Gastroesophageal sphincter (tissue), 3 donors: ENCODE measurements at regions not wholly inside any gene's neighbourhood (a gene's known extent, or its start where the extent isn't known, plus 50 kb on each side); places are given as distances from the start of the nearest gene placed in this dataset.

Experiments used
- CTCF ChIP-seq, 4 experiments: fragments of 200-600 bp in 2 of 4; fragments of 450-650 bp in 2 of 4; sonication (generic) in 1 of 4; IDR thresholded peaks; one replicate each; pipeline ENCODE4 v1.5.1; 2017 to 2019; ENCODE audit warnings: antibody characterized with exemption in 4 of 4, mild to moderate bottlenecking in 2 of 4, moderate library complexity in 2 of 4
- POLR2A ChIP-seq, 2 donors: fragments of 450-650 bp; IDR thresholded peaks; one replicate each; pipeline ENCODE4 v1.6.1; 2017; ENCODE audit warnings: antibody characterized with exemption in 2 of 2, mild to moderate bottlenecking in 2 of 2, moderate library complexity in 1 of 2
- POLR2AphosphoS5 ChIP-seq: sonication (generic); formaldehyde crosslinking; IDR thresholded peaks from one replicate; pipeline ENCODE4 v1.6.1; 2017; ENCODE audit warnings: antibody characterized with exemption

- TF ChIP-seq POLR2A (IDR thresholded peaks at IDR 0.05): no peak
- no peak for TF ChIP-seq CTCF (IDR thresholded peaks at IDR 0.05)
- no peak for TF ChIP-seq POLR2AphosphoS5
Measured at GRCh38 chr11:110835106-110835505, 122.9 kb upstream of the ARHGAP20 start.
